DND-41 (cell line): ENCODE measurements at regions not wholly inside any gene's neighbourhood (a gene's known extent, or its start where the extent isn't known, plus 50 kb on each side); places are given as distances from the start of the nearest gene placed in this dataset.

ENCODE experiments used
- ATAC-seq: fragments of 200-7000 bp; cut with Tn5 transposase; 3 replicates; pipeline ENCODE4 v1.9.1; 2021; ENCODE audit warnings: low read depth; ENCODE audit not compliant: insufficient read depth
- DNase-seq: peaks from one replicate; pipeline ENCODE4 v3.0.0-alpha.2; 2020
- H2AFZ ChIP-seq: 2 replicates; pipeline ENCODE4 v1.6.0; 2012; ENCODE audit warnings: low read depth, low read length
- H3K27ac ChIP-seq: 2 replicates; pipeline ENCODE4 v1.5.1; 2012; ENCODE audit warnings: low read length, inconsistent platforms
- H3K27me3 ChIP-seq: fragments of 200-600 bp; sonication (generic); 2 replicates; pipeline ENCODE4 v1.6.0; 2012; ENCODE audit warnings: low read length, mild to moderate bottlenecking, inconsistent platforms; ENCODE audit not compliant: insufficient read depth, poor library complexity
- H3K36me3 ChIP-seq: 2 replicates; pipeline ENCODE4 v1.5.1; 2012; ENCODE audit warnings: low read length, inconsistent platforms; ENCODE audit not compliant: insufficient read depth
- H3K4me1 ChIP-seq: 2 replicates; pipeline ENCODE4 v1.5.1; 2012; ENCODE audit warnings: mild to moderate bottlenecking, low read length; ENCODE audit not compliant: insufficient read depth
- H3K4me2 ChIP-seq: 2 replicates; pipeline ENCODE4 v1.6.0; 2012; ENCODE audit warnings: mild to moderate bottlenecking, moderate library complexity, low read length, inconsistent platforms; ENCODE audit not compliant: insufficient read depth
- H3K4me3 ChIP-seq, 2 experiments: fragments of 200-600 bp in 1 of 2; shearing (Covaris generic) in 1 of 2; 2 replicates each; pipeline ENCODE4 v1.5.1; 2012 to 2016; ENCODE audit warnings: inconsistent platforms in 2 of 2, low read length in 2 of 2, mild to moderate bottlenecking in 2 of 2, low read depth in 1 of 2, moderate library complexity in 1 of 2
- H3K79me2 ChIP-seq: 2 replicates; pipeline ENCODE4 v1.6.0; 2012; ENCODE audit warnings: low read length, inconsistent platforms; ENCODE audit not compliant: insufficient read depth
- H3K9ac ChIP-seq: 2 replicates; pipeline ENCODE4 v1.6.0; 2012; ENCODE audit warnings: low read depth, mild to moderate bottlenecking, inconsistent platforms, low read length, moderate library complexity
- H3K9me3 ChIP-seq: 2 replicates; pipeline ENCODE4 v1.5.1; 2012; ENCODE audit warnings: low read length, moderate library complexity, mild to moderate bottlenecking, inconsistent platforms; ENCODE audit not compliant: insufficient read depth, severe bottlenecking
- H4K20me1 ChIP-seq: 2 replicates; pipeline ENCODE4 v1.6.0; 2012; ENCODE audit warnings: low read length; ENCODE audit not compliant: insufficient read depth
- CTCF ChIP-seq: IDR thresholded peaks from 2 replicates; pipeline ENCODE4 v1.5.1; 2012; ENCODE audit warnings: borderline replicate concordance, low read length, moderate library complexity, mild to moderate bottlenecking; ENCODE audit not compliant: poor library complexity, severe bottlenecking; ENCODE audit errors: extremely low read depth
- EZH2 ChIP-seq: IDR thresholded peaks from 3 replicates; pipeline ENCODE4 v1.6.1; 2012; ENCODE audit warnings: borderline replicate concordance, low read depth, mild to moderate bottlenecking, moderate library complexity, low read length, inconsistent platforms; ENCODE audit not compliant: severe bottlenecking

DNA sequence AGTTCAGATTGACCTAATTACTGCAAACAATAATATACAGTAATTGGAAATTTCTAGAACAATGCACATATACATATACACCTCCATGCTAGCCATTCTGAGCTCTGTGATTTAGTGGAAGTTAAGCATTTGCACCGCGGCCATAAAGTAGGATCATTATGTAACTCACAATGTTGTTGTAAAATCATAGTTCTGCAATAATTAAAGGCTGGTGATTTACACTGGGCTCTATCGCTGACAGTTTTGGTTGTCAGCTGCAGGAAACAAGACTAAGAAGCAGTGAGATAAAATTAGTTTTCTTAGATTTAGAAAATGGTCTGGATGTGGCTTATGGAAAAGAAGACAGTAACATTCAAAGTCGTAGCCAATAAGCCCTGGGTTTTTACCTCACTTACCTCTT, 776.3 kb downstream of the TMEM121 start:
- Histone ChIP-seq H3K27ac (peak overlapping the region; percentile 17; the same call in 1 of the 2 replicates), H4K20me1 (no peaks in the 10 kb centered on the region), H3K4me3 (no peak overlapping the region), H3K9ac (no peak overlapping the region), H3K9me3 (no peaks in the 10 kb centered on the region), H3K27me3 (no peaks in the 10 kb centered on the region), H3K36me3 (no peaks in the 10 kb centered on the region), H3K79me2 (no peaks in the 10 kb centered on the region), H3K4me1 (peaks cover 36% of the 10 kb centered on the region), H3K4me2 (no peak overlapping the region), H2AFZ (no peak overlapping the region)
- no peak for DNase-seq
- no peak for ATAC-seq
- no peak for TF ChIP-seq EZH2
- TF ChIP-seq CTCF: no peak

DNA sequence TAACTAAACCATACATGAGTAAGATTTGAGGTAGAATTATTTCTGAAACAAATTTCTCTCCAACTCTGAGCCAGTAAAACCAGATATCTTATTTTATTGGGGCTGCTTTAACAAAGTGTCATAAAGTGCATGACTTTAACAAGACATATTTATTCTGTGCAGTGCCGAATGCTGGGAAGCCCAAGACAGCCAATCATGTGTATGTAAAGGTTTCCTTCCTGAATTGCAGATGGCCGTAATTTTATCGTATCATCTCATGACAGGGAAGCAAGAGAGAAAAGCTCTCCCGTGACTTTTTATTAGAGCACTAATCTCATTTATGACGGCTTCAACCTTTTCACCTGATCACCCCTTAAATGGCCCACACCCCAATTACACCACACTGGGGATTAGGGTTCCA, 777.9 kb downstream of the TMEM121 start:
- no peak for DNase-seq
- Histone ChIP-seq H3K4me3 (no peak overlapping the region), H3K27me3 (no peaks in the 10 kb centered on the region), H3K9ac (no peak overlapping the region), H4K20me1 (no peaks in the 10 kb centered on the region), H3K79me2 (no peaks in the 10 kb centered on the region), H3K9me3 (no peaks in the 10 kb centered on the region), H3K36me3 (no peaks in the 10 kb centered on the region), H3K27ac (no peak overlapping the region), H3K4me2 (no peak overlapping the region), H3K4me1 (peaks cover 50% of the 10 kb centered on the region), H2AFZ (no peak overlapping the region)
- no peak for ATAC-seq
- TF ChIP-seq CTCF (no peak), EZH2 (no peak)

- peaks cover 62% of the 10 kb centered on the region for H3K4me1 ChIP-seq
- no peaks in the 10 kb centered on the region for H3K27me3 ChIP-seq
- no peaks in the 10 kb centered on the region for H3K9me3 ChIP-seq
- no peaks in the 10 kb centered on the region for H3K79me2 ChIP-seq
- H3K4me3 ChIP-seq: no peak overlapping the region
- H3K36me3 ChIP-seq: no peaks in the 10 kb centered on the region
- TF ChIP-seq CTCF: peak; percentile 90
- TF ChIP-seq EZH2: no peak
- no peaks in the 10 kb centered on the region for H4K20me1 ChIP-seq
- DNase-seq: peak; percentile 83
- H3K4me2 ChIP-seq: no peak overlapping the region
- peak overlapping the region; percentile 79 for H3K27ac ChIP-seq
- peak overlapping the region; percentile 6; the same call in 1 of the 2 replicates for H3K9ac ChIP-seq
- ATAC-seq: peak; percentile 82
- H2AFZ ChIP-seq: no peak overlapping the region
Observed at GRCh38 chr14:106308839-106309389, 782.5 kb downstream of the TMEM121 start.
